Embryonic facial prominence (tissue), 1 donor: ENCODE measurements at regions not wholly inside any gene's neighbourhood (a gene's known extent, or its start where the extent isn't known, plus 50 kb on each side); places are given as distances from the start of the nearest gene placed in this dataset.

Experiments
- DNase-seq: peaks from one replicate; pipeline ENCODE4 v3.0.0-alpha.2; 2016; ENCODE audit errors: extremely low spot score

GRCh38 chr2:9082158-9082557, 78.7 kb upstream of the MBOAT2 start:
- no peak for DNase-seq

- no peak for DNase-seq
Measured at GRCh38 chr2:9081750-9082149, 78.3 kb upstream of the MBOAT2 start.

- no peak for DNase-seq
Measured at GRCh38 chr2:9078405-9078804, 74.9 kb upstream of the MBOAT2 start.

- no peak for DNase-seq
Measured at GRCh38 chr2:9077691-9078090, 74.2 kb upstream of the MBOAT2 start.

- no peak for DNase-seq
Measured at GRCh38 chr2:9076755-9077154, 73.3 kb upstream of the MBOAT2 start.

GRCh38 chr2:9076210-9076609, 72.7 kb upstream of the MBOAT2 start:
- no peak for DNase-seq

- no peak for DNase-seq
Measured at GRCh38 chr2:9074930-9075329, 71.4 kb upstream of the MBOAT2 start.

GRCh38 chr2:9071584-9072124, 68.2 kb upstream of the MBOAT2 start:
- DNase-seq, result no peak

GRCh38 chr2:9071032-9071431, 67.5 kb upstream of the MBOAT2 start:
- DNase-seq, result no peak

GRCh38 chr2:9069543-9069942, 66.1 kb upstream of the MBOAT2 start:
- no peak for DNase-seq

- DNase-seq, result no peak
Measured at GRCh38 chr2:9065901-9066300, 62.4 kb upstream of the MBOAT2 start.

GRCh38 chr2:9063023-9063606, 59.6 kb upstream of the MBOAT2 start:
- no peak for DNase-seq

- DNase-seq, result no peak
Measured at GRCh38 chr2:9060819-9061218, 57.3 kb upstream of the MBOAT2 start.

- no peak for DNase-seq
Measured at GRCh38 chr2:9057939-9058761, 54.7 kb upstream of the MBOAT2 start.

- DNase-seq, result no peak
Measured at GRCh38 chr2:9055471-9055870, 52.0 kb upstream of the MBOAT2 start.

GRCh38 chr2:9053534-9053931, 50.0 kb upstream of the MBOAT2 start:
- DNase-seq, result no peak
